ENCODE measurements at regions not wholly inside any gene's neighbourhood (a gene's known extent, or its start where the extent isn't known, plus 50 kb on each side); places are given as distances from the start of the nearest gene placed in this dataset.

DNA sequence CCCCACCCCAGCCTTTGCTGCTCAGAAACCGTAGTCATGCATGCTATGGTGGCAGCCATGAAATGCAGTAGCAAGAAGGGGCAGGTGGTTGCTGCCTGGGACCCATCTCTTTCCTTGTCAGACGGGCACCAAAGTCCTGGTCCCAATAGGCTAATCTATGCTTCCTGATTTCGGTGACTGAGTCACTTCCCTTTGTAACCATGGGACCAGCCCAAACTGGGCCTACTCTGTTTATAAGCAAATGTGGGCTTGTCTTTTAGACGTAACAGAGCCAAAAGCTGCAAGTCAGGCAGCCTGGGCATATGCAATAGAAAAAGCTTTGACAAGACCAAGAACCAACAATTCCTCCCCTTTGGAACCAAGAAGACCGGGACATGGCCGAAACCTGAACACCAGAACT lies 99.1 kb upstream of the RBBP6 start:
- Histone ChIP-seq H3K79me2 (ENCODE audit: insufficient read depth, low read length) (no peaks in the 10 kb centered on the region), H3K4me1 (ENCODE audit: insufficient read depth, low read length) (no peaks in the 10 kb centered on the region), H2AFZ (ENCODE audit: low read length) (no peak overlapping the region), H3K4me2 (ENCODE audit: low read depth, low read length) (no peak overlapping the region), H3K4me3 (replicated peaks in 1 of 3; ENCODE audit: insufficient read depth in 1 of 3, low read depth in 2 of 3, low read length in 3 of 3) (no peak overlapping the region), H3K9me3 (ENCODE audit: low read length) (no peaks in the 10 kb centered on the region), H3K36me3 (replicated peaks in 1 of 2; ENCODE audit: control insufficient read depth in 1 of 2, insufficient read depth in 2 of 2, low read length in 2 of 2) (no peaks in the 10 kb centered on the region), H3K27me3 (ENCODE audit: control insufficient read depth in 1 of 2, insufficient read depth in 2 of 2, low read length in 2 of 2) (peaks cover 0 to 19% of the 10 kb centered on the region in 2 experiments; a peak in 3 of 5 replicates), H4K20me1 (ENCODE audit: insufficient read depth, low read length) (no peaks in the 10 kb centered on the region), H3K27ac (ENCODE audit: extremely low read length, insufficient read depth, low read length) (no peak overlapping the region), H3K9ac (ENCODE audit: insufficient read depth, low read depth, low read length) (no peak overlapping the region)
- no TSS peak for BruUV-seq (replicated peaks)
- DNase-seq (ENCODE audit: low spot score), result no peak
- ChIA-PET POLR2A (no interaction called here), CTCF (ENCODE audit: low intra/inter-chr PET ratio, low total read pairs) (no interaction called here)
- TF ChIP-seq ZBTB20 (CRISPR knock-in tag; IDR thresholded peaks at IDR 0.05; ENCODE audit: borderline replicate concordance, low read depth), result no peak
- TF ChIP-seq, protein P1, sequence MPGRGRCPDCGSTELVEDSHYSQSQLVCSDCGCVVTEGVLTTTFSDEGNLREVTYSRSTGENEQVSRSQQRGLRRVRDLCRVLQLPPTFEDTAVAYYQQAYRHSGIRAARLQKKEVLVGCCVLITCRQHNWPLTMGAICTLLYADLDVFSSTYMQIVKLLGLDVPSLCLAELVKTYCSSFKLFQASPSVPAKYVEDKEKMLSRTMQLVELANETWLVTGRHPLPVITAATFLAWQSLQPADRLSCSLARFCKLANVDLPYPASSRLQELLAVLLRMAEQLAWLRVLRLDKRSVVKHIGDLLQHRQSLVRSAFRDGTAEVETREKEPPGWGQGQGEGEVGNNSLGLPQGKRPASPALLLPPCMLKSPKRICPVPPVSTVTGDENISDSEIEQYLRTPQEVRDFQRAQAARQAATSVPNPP (CRISPR knock-in tag; IDR thresholded peaks at IDR 0.05), result no peak
- TF ChIP-seq ZNF446 (CRISPR knock-in tag; IDR thresholded peaks at IDR 0.05), result no peak
- no peak for TF ChIP-seq PCBP2 (optimal IDR thresholded peaks at IDR 0.05; ENCODE audit: low read depth, low read length, poor library complexity, severe bottlenecking)
- TF ChIP-seq KAT2B (IDR thresholded peaks at IDR 0.05; ENCODE audit: borderline replicate concordance, low read depth, low read length), result no peak
- no peak for TF ChIP-seq NCOA5 (CRISPR knock-in tag; IDR thresholded peaks at IDR 0.05)
- no peak for TF ChIP-seq RXRB (CRISPR knock-in tag; IDR thresholded peaks at IDR 0.05; ENCODE audit: borderline replicate concordance)
- TF ChIP-seq ERF (CRISPR knock-in tag; IDR thresholded peaks at IDR 0.05), result no peak
- no peak for TF ChIP-seq MTA1 (CRISPR knock-in tag; IDR thresholded peaks at IDR 0.05; ENCODE audit: borderline replicate concordance)
- no peak for TF ChIP-seq ZNF720 (CRISPR knock-in tag; IDR thresholded peaks at IDR 0.05)
- TF ChIP-seq, protein P2, sequence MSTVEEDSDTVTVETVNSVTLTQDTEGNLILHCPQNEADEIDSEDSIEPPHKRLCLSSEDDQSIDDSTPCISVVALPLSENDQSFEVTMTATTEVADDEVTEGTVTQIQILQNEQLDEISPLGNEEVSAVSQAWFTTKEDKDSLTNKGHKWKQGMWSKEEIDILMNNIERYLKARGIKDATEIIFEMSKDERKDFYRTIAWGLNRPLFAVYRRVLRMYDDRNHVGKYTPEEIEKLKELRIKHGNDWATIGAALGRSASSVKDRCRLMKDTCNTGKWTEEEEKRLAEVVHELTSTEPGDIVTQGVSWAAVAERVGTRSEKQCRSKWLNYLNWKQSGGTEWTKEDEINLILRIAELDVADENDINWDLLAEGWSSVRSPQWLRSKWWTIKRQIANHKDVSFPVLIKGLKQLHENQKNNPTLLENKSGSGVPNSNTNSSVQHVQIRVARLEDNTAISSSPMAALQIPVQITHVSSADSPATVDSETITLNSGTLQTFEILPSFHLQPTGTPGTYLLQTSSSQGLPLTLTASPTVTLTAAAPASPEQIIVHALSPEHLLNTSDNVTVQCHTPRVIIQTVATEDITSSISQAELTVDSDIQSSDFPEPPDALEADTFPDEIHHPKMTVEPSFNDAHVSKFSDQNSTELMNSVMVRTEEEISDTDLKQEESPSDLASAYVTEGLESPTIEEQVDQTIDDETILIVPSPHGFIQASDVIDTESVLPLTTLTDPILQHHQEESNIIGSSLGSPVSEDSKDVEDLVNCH (CRISPR knock-in tag; IDR thresholded peaks at IDR 0.05), result no peak
- TF ChIP-seq ZNF569 (CRISPR knock-in tag; IDR thresholded peaks at IDR 0.05; ENCODE audit: borderline replicate concordance), result no peak
- TF ChIP-seq ZNF274 (CRISPR knock-in tag; IDR thresholded peaks at IDR 0.05), result no peak
- no peak for TF ChIP-seq SIX1 (CRISPR knock-in tag; IDR thresholded peaks at IDR 0.05; ENCODE audit: borderline replicate concordance)
- TF ChIP-seq ZNF234 (CRISPR knock-in tag; conservative IDR thresholded peaks at IDR 0.05), result no peak
- TF ChIP-seq FOXC1 (CRISPR knock-in tag; IDR thresholded peaks at IDR 0.05; ENCODE audit: borderline replicate concordance), result no peak
- TF ChIP-seq THYN1 (CRISPR knock-in tag; IDR thresholded peaks at IDR 0.05; ENCODE audit: borderline replicate concordance, low read depth), result no peak
- intact Hi-C loops (cut with micrococcal nuclease; ENCODE audit: unreplicated experiment), result no loop called here
- no peak for FAIRE-seq
- ATAC-seq, result no peak
- in situ Hi-C loops (cut with HindIII; ENCODE audit: extremely low pct_ligation_motif_present, low pct_unique_long_range_greater_than_20kb), result no loop called here
- WGBS (ENCODE audit: low lambda C conversion rate), result 8% methylated on average over 5 of the region's 6 CpGs
